ENCODE measurements at regions not wholly inside any gene's neighbourhood (a gene's known extent, or its start where the extent isn't known, plus 50 kb on each side); places are given as distances from the start of the nearest gene placed in this dataset.
"Not testable (repeated sequence)": the region's sequence is repeated elsewhere in the genome, so short reads cannot be mapped to it uniquely, and the experiment has no call there.

- no peak for DNase-seq (ENCODE audit: low read depth in 4 of 4, low spot score in 1 of 4)
These were observed 226.1 kb upstream of the PIK3R1 start for GRCh38 chr5:67989456-67989855.

GRCh38 chr5:67986761-67987160, 228.8 kb upstream of the PIK3R1 start:
- no peak for DNase-seq (ENCODE audit: low read depth in 4 of 4, low spot score in 1 of 4)

DNA sequence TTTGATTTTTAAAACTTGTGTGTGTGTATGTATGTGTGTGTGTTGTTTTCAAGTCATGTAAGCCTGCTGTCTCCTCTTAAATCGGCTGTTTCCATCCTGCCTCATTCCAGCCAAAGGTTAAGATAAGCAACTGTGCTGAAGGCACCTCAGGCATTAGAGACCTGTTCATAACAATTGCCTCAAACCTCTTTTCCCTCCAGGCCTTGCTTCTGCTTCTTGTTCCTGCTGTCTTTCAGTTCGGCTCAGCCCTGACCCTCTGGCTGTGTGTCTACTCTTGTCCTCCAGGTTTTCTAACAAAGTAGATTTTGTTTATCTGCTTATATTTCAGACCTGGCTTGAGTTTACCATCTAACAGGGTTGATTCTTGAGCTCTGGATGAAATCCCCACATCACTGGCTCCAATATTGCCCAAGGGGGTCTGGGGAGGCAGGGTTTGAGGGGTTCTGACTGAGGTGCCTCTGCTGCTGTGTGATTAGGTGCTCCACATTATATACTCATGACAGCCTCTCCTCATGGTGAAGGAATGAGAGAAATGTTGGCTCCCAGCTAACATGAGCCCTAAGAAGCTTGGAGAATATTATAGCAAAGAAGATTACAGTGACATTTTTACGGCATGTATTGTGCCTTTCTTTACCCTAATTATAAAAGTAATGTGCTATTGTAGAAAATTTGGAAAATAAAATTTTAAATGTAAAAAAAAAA, 229.7 kb upstream of the PIK3R1 start:
- no peak for DNase-seq (ENCODE audit: low read depth in 4 of 4, low spot score in 1 of 4)

GRCh38 chr5:67984546-67984945, 231.0 kb upstream of the PIK3R1 start:
- no peak for DNase-seq (ENCODE audit: low read depth in 4 of 4, low spot score in 1 of 4)

- no peak for DNase-seq (ENCODE audit: low read depth in 4 of 4, low spot score in 1 of 4)
These were observed 232.1 kb upstream of the PIK3R1 start for GRCh38 chr5:67983251-67984110.

DNA sequence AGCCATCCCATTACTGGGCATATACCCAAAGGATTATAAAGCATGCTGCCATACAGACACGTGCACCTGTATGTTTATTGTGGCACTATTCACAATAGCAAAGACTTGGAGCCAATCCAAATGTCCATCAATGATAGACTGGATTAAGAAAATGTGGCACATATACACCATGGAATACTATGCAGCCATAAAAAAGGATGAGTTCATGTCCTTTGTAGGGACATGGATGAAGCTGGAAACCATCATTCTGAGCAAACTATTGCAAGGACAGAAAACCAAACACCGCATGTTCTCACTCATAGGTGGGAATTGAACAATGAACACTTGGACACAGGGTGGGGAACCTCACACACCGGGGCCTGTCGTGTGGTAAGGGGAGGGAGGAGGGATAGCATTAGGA, 233.4 kb upstream of the PIK3R1 start:
- DNase-seq (ENCODE audit: low read depth in 4 of 4, low spot score in 1 of 4): not testable (repeated sequence)

GRCh38 chr5:67978171-67978570, 237.4 kb upstream of the PIK3R1 start:
- no peak for DNase-seq (ENCODE audit: low read depth in 4 of 4, low spot score in 1 of 4)

DNA sequence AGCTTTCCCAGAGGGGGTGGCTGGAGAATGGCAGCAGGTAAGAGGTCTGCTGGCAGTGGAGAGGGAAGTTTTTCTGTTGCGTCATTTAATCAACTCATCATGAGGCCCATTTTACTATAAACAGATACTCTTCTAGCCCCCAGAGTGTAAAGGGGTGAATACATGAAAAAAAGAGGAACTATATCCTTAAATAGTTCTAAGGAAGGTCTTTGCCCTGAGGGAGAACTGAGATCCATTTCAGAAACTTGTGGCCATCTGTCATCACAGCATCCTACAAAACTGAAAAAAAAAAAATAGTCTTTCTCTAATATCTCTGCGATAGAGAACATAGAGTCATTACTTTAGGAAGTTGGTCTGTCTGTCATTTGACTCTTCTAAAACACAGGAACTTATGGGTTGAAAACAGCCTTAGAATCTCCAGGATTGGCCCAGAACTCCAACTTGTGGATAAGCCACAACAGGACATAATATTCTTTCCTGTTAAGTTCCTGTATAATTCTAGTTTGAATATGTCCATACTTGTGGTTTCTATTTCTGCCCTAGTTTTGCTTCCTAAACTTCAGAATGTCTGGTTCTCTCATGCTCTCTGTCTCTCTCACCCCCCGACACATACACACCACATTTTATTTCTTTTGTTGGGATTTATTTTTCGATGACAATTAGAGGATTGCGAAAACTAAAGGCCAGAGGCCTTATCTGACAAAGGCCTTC, 238.5 kb upstream of the PIK3R1 start:
- no peak for DNase-seq (ENCODE audit: low read depth in 4 of 4, low spot score in 1 of 4)

DNA sequence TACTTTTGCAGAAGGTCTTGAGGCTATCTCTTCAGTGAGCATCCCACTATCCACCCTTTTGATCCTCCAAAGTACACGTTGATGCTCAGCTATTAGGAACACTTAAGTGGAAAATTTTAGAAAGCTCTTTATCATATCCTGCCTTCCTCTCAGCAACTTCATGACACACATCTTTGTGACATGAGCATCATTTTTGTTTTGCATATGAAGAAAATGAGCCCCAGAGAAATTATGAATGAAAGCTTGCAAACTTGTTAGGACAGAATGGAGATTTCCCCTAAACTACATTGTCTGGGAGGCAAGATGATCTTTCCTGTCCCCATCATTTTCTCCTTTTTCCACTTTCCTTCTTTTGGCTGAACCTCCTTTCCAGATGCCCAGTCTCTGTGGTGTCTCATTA, 239.4 kb upstream of the PIK3R1 start:
- DNase-seq (ENCODE audit: low read depth in 4 of 4, low spot score in 1 of 4): no peak

DNA sequence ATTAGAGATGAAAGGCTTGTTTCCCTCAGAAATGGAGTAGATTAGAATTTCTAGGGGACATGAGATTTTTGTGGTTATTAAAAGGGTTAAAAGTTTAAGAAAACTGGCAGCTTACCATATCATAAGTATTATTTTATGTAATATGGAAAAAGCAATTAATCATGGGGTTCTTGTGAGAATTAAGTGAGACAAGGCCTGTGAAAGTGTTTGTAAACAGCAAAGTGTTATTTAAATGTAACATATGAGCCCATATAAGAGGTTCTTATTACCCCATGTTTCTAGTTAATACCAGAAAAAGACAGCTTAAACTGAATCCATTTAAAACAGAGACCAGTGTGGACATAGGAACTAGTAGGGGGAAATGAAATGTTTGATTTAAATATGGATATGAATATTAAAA, 241.1 kb upstream of the PIK3R1 start:
- DNase-seq (ENCODE audit: low read depth in 4 of 4, low spot score in 1 of 4): no peak

GRCh38 chr5:67974054-67974453, 241.5 kb upstream of the PIK3R1 start:
- DNase-seq (ENCODE audit: low read depth in 4 of 4, low spot score in 1 of 4): no peak

DNA sequence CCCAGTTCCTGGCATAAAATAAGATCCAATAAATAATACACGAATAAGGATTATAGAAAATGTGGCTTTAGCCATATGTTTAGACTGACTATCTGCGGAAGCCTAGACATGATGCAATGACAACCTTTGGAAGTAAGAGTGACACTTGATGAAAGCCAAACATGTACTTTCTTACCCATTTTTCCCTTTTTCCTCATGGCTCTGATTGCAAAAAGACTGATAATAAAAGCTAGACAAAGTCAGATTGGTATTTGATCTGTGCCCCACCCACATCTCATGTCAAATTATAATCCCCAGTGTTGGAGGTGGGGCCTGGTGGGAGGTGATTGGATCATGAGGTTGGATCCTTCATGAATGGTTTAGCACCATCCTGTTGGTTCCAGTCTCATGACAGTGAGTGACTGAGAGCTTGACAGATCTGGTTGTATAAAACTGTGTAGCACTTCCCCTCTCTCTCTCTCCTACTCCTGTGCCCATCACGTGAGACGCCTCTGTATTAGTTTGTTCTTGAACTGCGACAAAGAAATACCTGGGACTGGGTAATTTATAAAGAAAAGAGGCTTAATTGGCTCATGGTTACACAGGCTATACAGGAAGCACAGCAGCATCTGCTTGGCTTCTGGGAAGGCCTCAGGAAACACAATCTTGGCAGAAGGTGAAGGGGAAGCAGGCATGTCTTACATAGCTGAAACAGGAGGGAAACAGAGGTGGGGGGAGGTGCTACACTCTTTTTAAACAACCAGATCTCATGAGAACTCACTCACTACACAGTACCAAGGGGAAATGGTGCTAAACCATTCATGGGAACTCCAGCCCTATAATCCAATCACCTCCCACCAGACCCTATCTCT, 243.4 kb upstream of the PIK3R1 start:
- no peak for DNase-seq (ENCODE audit: low read depth in 4 of 4, low spot score in 1 of 4)

GRCh38 chr5:67971223-67971830, 244.2 kb upstream of the PIK3R1 start:
- no peak for DNase-seq (ENCODE audit: low read depth in 4 of 4, low spot score in 1 of 4)

DNA sequence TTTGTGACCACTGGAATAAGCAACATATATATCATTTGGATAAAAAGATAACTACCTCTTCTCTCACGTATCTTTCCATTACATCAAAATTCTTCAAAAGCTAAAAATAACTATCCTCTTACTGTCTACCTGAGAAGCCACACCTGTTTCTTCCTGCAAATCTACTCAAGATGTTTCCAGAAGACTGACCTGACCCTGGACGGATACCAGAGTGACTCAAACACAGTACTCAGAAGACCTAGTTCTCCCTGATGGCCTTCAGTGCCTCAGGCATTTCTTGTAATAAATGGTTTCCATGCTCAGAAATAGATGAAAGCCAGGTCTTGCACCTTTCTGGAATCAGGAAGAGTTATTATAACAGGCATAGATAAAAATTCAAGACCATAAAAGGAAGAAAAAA, 245.9 kb upstream of the PIK3R1 start:
- DNase-seq (ENCODE audit: low read depth in 4 of 4, low spot score in 1 of 4): no peak

GRCh38 chr5:67969176-67969575, 246.4 kb upstream of the PIK3R1 start:
- DNase-seq (ENCODE audit: low read depth in 4 of 4, low spot score in 1 of 4): no peak

DNA sequence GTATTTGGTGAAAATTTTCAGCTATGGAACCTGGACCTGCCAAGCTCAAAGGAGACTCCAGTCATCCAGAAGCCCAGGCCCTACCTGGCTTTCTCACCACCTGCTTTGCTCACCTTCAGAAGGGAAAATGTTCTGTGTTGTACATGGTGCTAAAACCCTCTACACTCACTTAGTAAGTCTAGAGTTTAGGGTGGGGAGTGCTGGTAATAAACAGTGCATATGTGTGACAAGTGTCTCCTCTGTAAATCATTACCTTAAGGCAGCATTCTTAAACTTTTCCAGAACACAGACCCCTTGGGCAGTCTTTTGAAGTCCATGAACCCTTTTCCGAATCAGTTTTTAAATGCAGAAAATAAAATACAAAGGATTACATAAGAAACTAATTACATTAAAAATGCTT, 248.8 kb upstream of the PIK3R1 start:
- DNase-seq (ENCODE audit: low read depth in 4 of 4, low spot score in 1 of 4): no peak

DNA sequence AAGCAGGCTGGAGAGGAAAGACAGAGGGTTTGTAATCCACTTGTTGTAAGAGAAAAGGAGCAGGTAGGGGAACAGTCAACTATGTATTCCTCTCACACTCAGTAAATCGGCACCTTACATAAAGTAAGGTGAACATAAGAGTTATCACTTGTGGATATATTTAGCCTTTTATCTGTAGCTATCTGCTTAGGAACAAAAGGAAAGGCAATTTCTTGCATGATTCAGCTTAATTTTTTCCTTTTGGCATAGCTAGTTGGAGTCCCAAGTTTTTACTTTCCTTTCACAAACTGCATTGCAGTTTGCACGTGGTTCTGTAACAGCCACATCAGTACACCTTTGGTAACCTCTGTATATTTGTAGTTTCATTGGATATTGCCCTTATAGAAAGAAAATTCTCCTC, 250.9 kb upstream of the PIK3R1 start:
- DNase-seq (ENCODE audit: low read depth in 4 of 4, low spot score in 1 of 4): no peak

GRCh38 chr5:67963789-67964519, 251.6 kb upstream of the PIK3R1 start:
- DNase-seq (ENCODE audit: low read depth in 4 of 4, low spot score in 1 of 4): no peak

DNA sequence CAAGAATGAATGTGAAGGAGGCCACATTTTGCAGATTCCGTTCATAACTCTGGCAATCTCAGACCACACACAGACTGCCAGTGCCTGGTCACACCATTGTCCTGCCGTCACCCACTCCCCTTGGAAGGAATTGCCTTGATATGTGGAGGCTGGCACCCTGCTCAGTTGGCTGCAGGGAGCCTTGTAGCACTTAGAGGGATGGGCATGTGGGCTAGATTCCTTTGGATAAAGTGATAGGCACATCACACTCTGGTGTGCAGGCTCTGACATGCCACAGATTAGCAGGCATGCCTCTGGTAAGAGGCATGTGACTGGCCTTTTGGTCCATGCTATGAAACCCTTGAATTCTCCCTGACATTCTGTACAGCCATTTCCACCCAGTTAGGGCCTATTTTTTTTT, 254.6 kb upstream of the PIK3R1 start:
- no peak for DNase-seq (ENCODE audit: low read depth in 4 of 4, low spot score in 1 of 4)

DNA sequence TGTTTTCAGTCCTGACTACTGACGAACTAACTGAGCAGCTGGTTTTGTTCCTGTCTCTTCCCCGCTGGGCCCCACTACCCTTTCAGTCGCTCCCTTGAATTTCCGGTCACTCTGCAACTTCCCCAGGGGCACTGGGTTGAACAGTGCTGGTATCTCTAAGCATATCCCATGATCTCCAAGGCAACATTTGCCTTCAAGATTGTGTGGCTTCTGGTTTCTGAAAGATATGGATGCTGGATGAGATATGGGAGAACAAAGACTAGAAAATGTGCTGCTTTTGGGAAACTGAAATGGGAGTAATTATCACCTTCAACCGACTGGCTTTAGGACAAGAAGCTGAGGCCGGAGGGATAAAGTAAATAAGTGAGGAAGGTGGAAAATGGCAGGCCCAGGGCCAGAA, 258.2 kb upstream of the PIK3R1 start:
- DNase-seq (ENCODE audit: low read depth in 4 of 4, low spot score in 1 of 4): no peak
